CD4-positive, alpha-beta memory T cell (primary cell): ENCODE measurements at regions not wholly inside any gene's neighbourhood (a gene's known extent, or its start where the extent isn't known, plus 50 kb on each side); places are given as distances from the start of the nearest gene placed in this dataset.

Experiments used
- CTCF ChIA-PET: fragments of 350-600 bp; sonication (Branson Sonifier 250); formaldehyde crosslinking; loops from one replicate; lab custom pipeline; 2021; ENCODE audit warnings: inconsistent platforms; ENCODE audit not compliant: partially characterized antibody; lab: Charles Lee
- POLR2A ChIA-PET: fragments of 350-600 bp; sonication (Branson Sonifier 250); formaldehyde crosslinking; loops from one replicate; lab custom pipeline; 2021; ENCODE audit not compliant: partially characterized antibody; lab: Charles Lee
- DNase-seq, 5 donors: peaks; one replicate each; pipeline versions ENCODE4 v3.0.0 to v3.0.0-alpha.2; 2020 to 2022; ENCODE audit warnings: mixed read lengths in 1 of 5
- H3K27ac ChIP-seq: one replicate; pipeline ENCODE4 v1.7.0; 2013; ENCODE audit warnings: low read depth, low read length
- H3K27me3 ChIP-seq: 2 replicates; pipeline ENCODE4 v1.7.0; 2013; ENCODE audit warnings: mild to moderate bottlenecking, low read length, moderate library complexity; ENCODE audit not compliant: insufficient read depth
- H3K36me3 ChIP-seq: 2 replicates; pipeline ENCODE4 v1.7.0; 2013; ENCODE audit warnings: mild to moderate bottlenecking, low read length, moderate library complexity; ENCODE audit not compliant: insufficient read depth
- H3K4me1 ChIP-seq: 2 replicates; pipeline ENCODE4 v1.7.0; 2013; ENCODE audit warnings: mild to moderate bottlenecking, low read length, moderate library complexity; ENCODE audit not compliant: insufficient read depth
- H3K4me3 ChIP-seq, 2 donors: one replicate each; pipeline ENCODE4 v1.7.0; 2013; ENCODE audit warnings: low read length in 2 of 2, mild to moderate bottlenecking in 1 of 2
- H3K9me3 ChIP-seq, 2 donors: one replicate each; pipeline ENCODE4 v1.7.0; 2013; ENCODE audit warnings: low read length in 2 of 2, control low read depth in 1 of 2; ENCODE audit not compliant: control insufficient read depth in 1 of 2
- H3K27ac Mint-ChIP-seq, 7 donors: one replicate each; pipeline ENCODE4 v1.8.0; 2020 to 2021; ENCODE audit warnings: mixed read lengths in 7 of 7, mild to moderate bottlenecking in 6 of 7, inconsistent platforms in 3 of 7, moderate library complexity in 3 of 7
- H3K27me3 Mint-ChIP-seq, 2 donors: one replicate each; pipeline ENCODE4 v1.8.0; 2020 to 2021; ENCODE audit warnings: mixed read lengths in 2 of 2
- H3K36me3 Mint-ChIP-seq, 2 donors: one replicate each; pipeline ENCODE4 v1.8.0; 2020 to 2021; ENCODE audit warnings: mixed read lengths in 2 of 2, inconsistent platforms in 1 of 2, mild to moderate bottlenecking in 1 of 2
- H3K4me1 Mint-ChIP-seq, 4 donors: one replicate each; pipeline ENCODE4 v1.8.0; 2020 to 2021; ENCODE audit warnings: mixed read lengths in 4 of 4, mild to moderate bottlenecking in 1 of 4
- H3K4me3 Mint-ChIP-seq, 8 donors: one replicate each; pipeline ENCODE4 v1.8.0; 2020 to 2021; ENCODE audit warnings: mixed read lengths in 8 of 8, mild to moderate bottlenecking in 7 of 8, moderate library complexity in 6 of 8, inconsistent platforms in 3 of 8
- H3K9me3 Mint-ChIP-seq, 8 donors: one replicate each; pipeline ENCODE4 v1.8.0; 2020 to 2021; ENCODE audit warnings: mixed read lengths in 8 of 8, mild to moderate bottlenecking in 5 of 8, inconsistent platforms in 3 of 8, moderate library complexity in 1 of 8
- intact Hi-C: fragments of 100-400 bp; cut with micrococcal nuclease; formaldehyde crosslinking; loops from one replicate; pipeline ENCODE4 v1.15.1; 2023

DNA sequence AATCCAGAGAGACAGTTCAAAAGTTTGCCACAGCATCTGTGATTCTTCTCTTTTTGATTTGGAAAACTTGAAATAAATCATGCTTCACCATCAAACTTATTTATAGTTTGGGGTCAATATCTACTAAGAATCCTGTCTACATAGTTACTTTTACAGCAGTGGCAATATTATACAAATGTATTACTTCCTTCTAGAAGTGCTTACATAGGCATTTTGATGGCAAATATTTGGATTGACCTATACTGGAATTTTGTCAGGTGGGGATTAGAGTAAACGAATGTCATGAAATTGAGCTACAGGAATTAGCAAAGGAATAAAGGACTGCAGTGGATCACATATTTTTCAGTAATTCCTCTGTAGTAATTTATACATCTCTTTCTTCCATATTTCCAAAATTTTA, 1885.5 kb upstream of the ADGRL3 start:
- ChIA-PET POLR2A (no interaction called here), CTCF (no interaction called here)

DNA sequence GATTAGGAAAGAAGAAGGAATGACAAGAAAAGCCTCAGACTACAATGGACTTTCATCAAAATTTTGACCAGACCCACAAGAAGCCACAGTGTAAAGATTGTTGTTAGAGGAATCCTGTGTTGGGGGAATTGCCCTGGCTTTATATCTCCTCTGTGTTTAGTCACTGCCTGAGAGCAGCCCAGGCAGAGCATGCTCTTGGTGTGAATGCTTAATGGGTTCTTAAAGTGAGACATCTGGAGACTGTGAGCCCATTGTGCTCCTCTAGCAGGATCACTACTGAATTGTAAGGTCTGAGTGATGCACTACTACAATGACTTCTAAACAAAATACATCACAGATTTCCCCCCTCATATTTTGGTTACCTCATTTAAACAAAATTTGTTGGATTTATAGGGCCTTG, 1860.5 kb upstream of the ADGRL3 start:
- Histone ChIP-seq H3K4me3 (no peak overlapping the region), H3K9me3 (no peaks in the 10 kb centered on the region), H3K27ac (no peak overlapping the region), H3K36me3 (no peaks in the 10 kb centered on the region), H3K4me1 (no peaks in the 10 kb centered on the region), H3K27me3 (no peaks in the 10 kb centered on the region)
- CTCF ChIA-PET = no interaction called here
- no peak overlapping the region for H3K27ac Mint-ChIP-seq
- intact Hi-C loops = no loop called here
- peaks cover 2 to 18% (median 4%) of the 10 kb centered on the region in 8 donors for H3K9me3 Mint-ChIP-seq
- H3K36me3 Mint-ChIP-seq = no peaks in the 10 kb centered on the region
- DNase-seq = no peak
- H3K4me1 Mint-ChIP-seq = no peaks in the 10 kb centered on the region
- H3K27me3 Mint-ChIP-seq = no peaks in the 10 kb centered on the region
- no peak overlapping the region for H3K4me3 Mint-ChIP-seq
- POLR2A ChIA-PET = no interaction called here

More for the DNA sequence above, 1885.5 kb upstream of the ADGRL3 start:
- intact Hi-C loops = no loop called here
- no peak for DNase-seq
- Histone ChIP-seq H3K36me3 (no peaks in the 10 kb centered on the region), H3K27me3 (no peaks in the 10 kb centered on the region), H3K4me1 (no peaks in the 10 kb centered on the region), H3K4me3 (no peak overlapping the region), H3K9me3 (peaks cover 0 to 5% of the 10 kb centered on the region in 2 donors), H3K27ac (no peak overlapping the region)
- Mint-ChIP-seq H3K27me3 (no peaks in the 10 kb centered on the region), H3K36me3 (no peaks in the 10 kb centered on the region), H3K9me3 (peaks cover 0 to 12% (median 7%) of the 10 kb centered on the region in 8 donors), H3K27ac (no peak overlapping the region), H3K4me1 (no peaks in the 10 kb centered on the region), H3K4me3 (no peak overlapping the region)

DNA sequence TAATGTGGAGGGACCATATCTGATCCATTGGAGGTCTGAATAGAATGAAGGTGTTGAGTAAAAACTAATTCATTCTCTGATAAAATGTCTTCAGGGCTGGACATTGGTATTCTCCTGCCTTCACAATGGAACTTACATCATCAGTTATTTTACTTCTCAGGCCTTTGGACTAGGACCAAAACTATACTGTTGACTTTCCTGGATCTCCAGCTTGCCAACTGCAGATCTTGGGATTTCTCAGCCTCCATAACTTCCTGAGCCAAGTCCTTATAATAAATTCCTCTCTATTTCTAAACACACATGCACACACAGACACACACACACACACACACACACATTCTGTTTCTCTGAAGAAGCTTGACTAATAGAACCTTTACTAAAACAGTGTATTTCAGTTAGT, 1858.6 kb upstream of the ADGRL3 start:
- ChIA-PET POLR2A (no interaction called here), CTCF (no interaction called here)
- Mint-ChIP-seq H3K27me3 (no peaks in the 10 kb centered on the region), H3K4me3 (no peak overlapping the region), H3K36me3 (no peaks in the 10 kb centered on the region), H3K4me1 (no peaks in the 10 kb centered on the region), H3K27ac (no peak overlapping the region), H3K9me3 (peaks cover 2 to 21% (median 7%) of the 10 kb centered on the region in 8 donors)
- intact Hi-C loops = no loop called here
- Histone ChIP-seq H3K4me3 (no peak overlapping the region), H3K4me1 (no peaks in the 10 kb centered on the region), H3K27me3 (no peaks in the 10 kb centered on the region), H3K27ac (no peak overlapping the region), H3K36me3 (no peaks in the 10 kb centered on the region), H3K9me3 (no peaks in the 10 kb centered on the region)
- DNase-seq = no peak

DNA sequence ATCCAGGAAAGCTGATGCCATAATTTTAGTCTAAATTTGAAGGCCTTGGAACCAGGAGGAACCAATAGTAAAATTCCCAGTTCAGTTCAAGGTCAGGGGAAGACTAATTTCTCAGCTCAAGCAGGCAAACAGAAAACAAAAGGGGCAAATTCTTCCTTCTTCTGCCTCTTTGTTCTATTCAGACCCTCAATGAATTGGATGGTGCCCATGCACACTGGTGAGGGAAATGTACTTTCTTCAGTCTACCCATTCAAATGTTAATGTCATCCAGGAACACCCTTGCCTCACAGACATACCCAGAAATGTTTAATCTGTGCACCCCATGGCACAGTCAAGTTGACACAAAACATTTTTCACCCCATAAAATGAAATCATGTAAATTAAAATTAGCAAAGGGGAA, 1851.2 kb upstream of the ADGRL3 start:
- intact Hi-C loops = no loop called here
- Mint-ChIP-seq H3K4me1 (no peaks in the 10 kb centered on the region), H3K9me3 (peaks cover 2 to 15% (median 5%) of the 10 kb centered on the region in 8 donors), H3K27ac (no peak overlapping the region), H3K27me3 (no peaks in the 10 kb centered on the region), H3K36me3 (no peaks in the 10 kb centered on the region), H3K4me3 (no peak overlapping the region)
- Histone ChIP-seq H3K4me1 (no peaks in the 10 kb centered on the region), H3K9me3 (no peaks in the 10 kb centered on the region), H3K27ac (no peak overlapping the region), H3K4me3 (no peak overlapping the region), H3K36me3 (no peaks in the 10 kb centered on the region), H3K27me3 (no peaks in the 10 kb centered on the region)
- POLR2A ChIA-PET = no interaction called here
- CTCF ChIA-PET = no interaction called here
- DNase-seq = no peak

DNA sequence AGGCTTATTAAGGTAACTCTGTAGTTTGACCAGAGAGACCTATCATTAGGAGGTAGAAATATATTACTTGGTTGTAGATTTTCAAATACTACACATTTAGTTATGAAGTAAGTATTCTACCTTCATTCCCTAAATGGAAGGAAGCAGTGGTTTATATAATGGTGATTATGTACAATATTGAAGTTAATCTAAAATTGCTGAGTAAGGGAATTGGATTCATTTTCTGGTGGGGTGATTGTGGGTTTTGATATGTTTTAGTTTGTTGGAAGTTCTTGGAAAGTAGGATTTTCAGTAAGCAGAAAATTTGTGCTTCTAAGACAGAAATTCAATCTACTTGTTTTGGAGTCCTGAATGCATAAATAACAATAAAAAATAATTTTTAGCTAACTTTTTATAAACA, 1830.9 kb upstream of the ADGRL3 start:
- CTCF ChIA-PET = no interaction called here
- POLR2A ChIA-PET = no interaction called here
- Mint-ChIP-seq H3K4me3 (no peak overlapping the region), H3K4me1 (no peaks in the 10 kb centered on the region), H3K9me3 (peaks cover 0 to 12% (median 6%) of the 10 kb centered on the region in 8 donors), H3K27ac (no peak overlapping the region), H3K36me3 (no peaks in the 10 kb centered on the region), H3K27me3 (no peaks in the 10 kb centered on the region)
- H3K4me3 ChIP-seq = no peak overlapping the region
- no peaks in the 10 kb centered on the region for H3K4me1 ChIP-seq
- DNase-seq = no peak
- H3K27me3 ChIP-seq = no peaks in the 10 kb centered on the region
- H3K9me3 ChIP-seq = no peaks in the 10 kb centered on the region
- no peaks in the 10 kb centered on the region for H3K36me3 ChIP-seq
- intact Hi-C loops = no loop called here
- H3K27ac ChIP-seq = no peak overlapping the region

DNA sequence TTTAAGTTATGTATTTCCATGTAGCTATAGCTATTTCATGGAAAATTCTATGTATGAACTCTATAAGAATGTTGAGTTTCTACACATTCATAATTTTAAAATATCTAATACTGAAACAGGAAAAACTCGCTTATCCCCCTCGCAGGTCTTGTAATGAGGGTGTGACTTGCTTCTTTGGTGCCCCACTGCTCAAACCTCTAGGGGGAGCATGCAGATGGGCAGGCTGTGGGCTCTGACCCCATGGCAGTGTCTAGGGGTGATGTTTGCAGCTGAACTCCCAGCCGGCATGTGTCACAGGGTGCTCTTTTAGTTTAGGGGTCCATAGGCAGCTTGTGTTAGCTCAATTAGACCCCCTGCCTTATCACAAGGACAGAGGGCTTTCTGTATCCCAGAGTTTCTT, 1825.7 kb upstream of the ADGRL3 start:
- H3K4me3 Mint-ChIP-seq = no peak overlapping the region
- peaks cover 0 to 4% of the 10 kb centered on the region in 2 donors for H3K9me3 ChIP-seq
- no peak overlapping the region for H3K27ac ChIP-seq
- no peak overlapping the region for H3K4me3 ChIP-seq
- intact Hi-C loops = no loop called here
- H3K4me1 Mint-ChIP-seq = no peaks in the 10 kb centered on the region
- no peaks in the 10 kb centered on the region for H3K4me1 ChIP-seq
- peaks cover 0 to 35% (median 14%) of the 10 kb centered on the region in 8 donors for H3K9me3 Mint-ChIP-seq
- H3K27me3 ChIP-seq = no peaks in the 10 kb centered on the region
- no peaks in the 10 kb centered on the region for H3K36me3 ChIP-seq
- H3K27ac Mint-ChIP-seq = no peak overlapping the region
- CTCF ChIA-PET = no interaction called here
- H3K36me3 Mint-ChIP-seq = no peaks in the 10 kb centered on the region
- DNase-seq = no peak
- POLR2A ChIA-PET = no interaction called here
- H3K27me3 Mint-ChIP-seq = no peaks in the 10 kb centered on the region

DNA sequence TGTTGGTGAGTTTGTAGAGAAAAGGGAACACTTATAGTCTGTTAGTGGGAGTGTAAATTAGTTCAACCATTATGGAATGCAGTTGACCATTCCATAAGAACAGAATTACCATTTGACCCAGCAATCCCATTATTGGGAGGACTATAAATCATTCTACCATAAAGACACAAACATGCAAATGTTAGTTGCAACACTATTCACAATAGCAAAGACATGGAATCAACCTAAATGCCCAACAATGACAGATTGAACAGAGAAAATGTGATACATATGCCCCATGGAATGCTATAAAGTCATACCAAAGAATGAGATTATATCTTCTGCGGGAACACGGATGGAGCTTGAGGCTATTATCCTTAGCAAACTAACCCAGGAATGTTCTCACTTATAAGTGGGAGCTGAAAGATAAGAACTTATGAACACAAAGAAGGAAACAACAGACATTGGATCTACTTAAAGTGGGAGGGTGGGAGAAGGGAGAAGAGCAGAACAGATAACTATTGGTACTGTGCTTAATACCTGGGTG, 1819.2 kb upstream of the ADGRL3 start:
- no peaks in the 10 kb centered on the region for H3K36me3 Mint-ChIP-seq
- H3K9me3 Mint-ChIP-seq = peaks cover 0 to 44% (median 20%) of the 10 kb centered on the region in 8 donors
- Histone ChIP-seq H3K27me3 (no peaks in the 10 kb centered on the region), H3K9me3 (peaks cover 0 to 3% of the 10 kb centered on the region in 2 donors), H3K27ac (no peak overlapping the region), H3K36me3 (no peaks in the 10 kb centered on the region), H3K4me3 (no peak overlapping the region), H3K4me1 (no peaks in the 10 kb centered on the region)
- intact Hi-C loops = no loop called here
- H3K27me3 Mint-ChIP-seq = no peaks in the 10 kb centered on the region
- no peak for DNase-seq
- no peak overlapping the region for H3K27ac Mint-ChIP-seq
- ChIA-PET CTCF (no interaction called here), POLR2A (no interaction called here)
- no peak overlapping the region for H3K4me3 Mint-ChIP-seq
- H3K4me1 Mint-ChIP-seq = no peaks in the 10 kb centered on the region

DNA sequence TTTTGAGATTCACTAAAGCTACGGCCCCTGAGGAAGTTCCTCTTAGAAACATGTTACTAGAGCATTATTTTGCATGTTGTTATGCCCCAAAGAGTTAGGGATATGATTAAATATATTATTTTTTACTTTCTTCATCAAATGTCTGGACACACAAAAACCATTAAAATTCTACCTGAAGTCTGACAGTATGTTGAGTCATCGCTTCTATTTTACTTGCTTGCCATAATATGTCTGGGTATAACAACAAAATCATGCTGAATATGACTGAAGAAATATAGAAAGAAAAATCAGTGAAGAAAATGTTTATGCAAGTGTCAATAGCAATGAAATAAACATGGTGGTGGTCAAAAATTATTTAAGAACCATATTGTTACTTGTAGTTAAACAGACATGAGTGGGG, 1818.5 kb upstream of the ADGRL3 start:
- no peak overlapping the region for H3K27ac ChIP-seq
- H3K9me3 Mint-ChIP-seq = peaks cover 0 to 37% (median 16%) of the 10 kb centered on the region in 8 donors
- H3K9me3 ChIP-seq = no peaks in the 10 kb centered on the region
- H3K4me1 Mint-ChIP-seq = no peaks in the 10 kb centered on the region
- H3K27ac Mint-ChIP-seq = no peak overlapping the region
- no peak for DNase-seq
- no peaks in the 10 kb centered on the region for H3K27me3 ChIP-seq
- H3K36me3 Mint-ChIP-seq = no peaks in the 10 kb centered on the region
- H3K4me3 ChIP-seq = no peak overlapping the region
- ChIA-PET POLR2A (no interaction called here), CTCF (no interaction called here)
- no peak overlapping the region for H3K4me3 Mint-ChIP-seq
- H3K4me1 ChIP-seq = no peaks in the 10 kb centered on the region
- intact Hi-C loops = no loop called here
- H3K27me3 Mint-ChIP-seq = no peaks in the 10 kb centered on the region
- no peaks in the 10 kb centered on the region for H3K36me3 ChIP-seq
